Activated T-helper 9 cell treated with anti-CD3 and anti-CD28 coated beads, Interleukin-2, amount 50 U/mL, for 16 hours (primary cell): ENCODE measurements at regions not wholly inside any gene's neighbourhood (a gene's known extent, or its start where the extent isn't known, plus 50 kb on each side); places are given as distances from the start of the nearest gene placed in this dataset.
"Not testable (repeated sequence)": the region's sequence is repeated elsewhere in the genome, so short reads cannot be mapped to it uniquely, and the experiment has no call there.

ENCODE experiments used
- DNase-seq: peaks from one replicate; pipeline ENCODE4 v3.0.0-alpha.2; 2020; ENCODE audit warnings: low read depth

GRCh38 chr1:101428083-101428482, 191.3 kb downstream of the S1PR1 start:
- DNase-seq = not testable (repeated sequence)

- DNase-seq = no peak
Measured at GRCh38 chr1:101428562-101428961, 191.7 kb downstream of the S1PR1 start.

GRCh38 chr1:101431956-101432510, 195.2 kb downstream of the S1PR1 start:
- DNase-seq = no peak

GRCh38 chr1:101435831-101436511, 199.2 kb downstream of the S1PR1 start:
- no peak for DNase-seq

GRCh38 chr1:101437800-101438199, 201.0 kb downstream of the S1PR1 start:
- DNase-seq = no peak

GRCh38 chr1:101438359-101438758, 201.5 kb downstream of the S1PR1 start:
- no peak for DNase-seq

- DNase-seq = no peak
Measured at GRCh38 chr1:101440485-101440884, 203.7 kb downstream of the S1PR1 start.

- DNase-seq = no peak
Measured at GRCh38 chr1:101444381-101444780, 207.6 kb downstream of the S1PR1 start.

GRCh38 chr1:101444873-101445618, 208.2 kb downstream of the S1PR1 start:
- DNase-seq = no peak

- no peak for DNase-seq
Measured at GRCh38 chr1:101448018-101448417, 211.2 kb downstream of the S1PR1 start.

GRCh38 chr1:101450691-101451090, 213.9 kb downstream of the S1PR1 start:
- not testable (repeated sequence) for DNase-seq

GRCh38 chr1:101451888-101452287, 215.1 kb downstream of the S1PR1 start:
- no peak for DNase-seq

GRCh38 chr1:101452825-101453224, 216.0 kb downstream of the S1PR1 start:
- DNase-seq = no peak

GRCh38 chr1:101453844-101454243, 217.0 kb downstream of the S1PR1 start:
- DNase-seq = no peak

- DNase-seq = no peak
Measured at GRCh38 chr1:101455166-101455565, 218.3 kb downstream of the S1PR1 start.

- no peak for DNase-seq
Measured at GRCh38 chr1:101460739-101461138, 223.9 kb downstream of the S1PR1 start.

- no peak for DNase-seq
Measured at GRCh38 chr1:101463195-101463594, 226.4 kb downstream of the S1PR1 start.

GRCh38 chr1:101465941-101466340, 229.1 kb downstream of the S1PR1 start:
- DNase-seq = no peak

- DNase-seq = no peak
Measured at GRCh38 chr1:101474039-101474665, 237.3 kb downstream of the S1PR1 start.

GRCh38 chr1:101476541-101476940, 239.7 kb downstream of the S1PR1 start:
- no peak for DNase-seq

- DNase-seq = no peak
Measured at GRCh38 chr1:101479945-101480344, 243.1 kb downstream of the S1PR1 start.

GRCh38 chr1:101482306-101482705, 245.5 kb downstream of the S1PR1 start:
- no peak for DNase-seq
